NCI-H510A (cell line): ENCODE measurements at regions not wholly inside any gene's neighbourhood (a gene's known extent, or its start where the extent isn't known, plus 50 kb on each side); places are given as distances from the start of the nearest gene placed in this dataset.

Experiments used
- DNase-seq: peaks from one replicate; lab custom pipeline; 2025; lab: John Stamatoyannopoulos, UW

DNA sequence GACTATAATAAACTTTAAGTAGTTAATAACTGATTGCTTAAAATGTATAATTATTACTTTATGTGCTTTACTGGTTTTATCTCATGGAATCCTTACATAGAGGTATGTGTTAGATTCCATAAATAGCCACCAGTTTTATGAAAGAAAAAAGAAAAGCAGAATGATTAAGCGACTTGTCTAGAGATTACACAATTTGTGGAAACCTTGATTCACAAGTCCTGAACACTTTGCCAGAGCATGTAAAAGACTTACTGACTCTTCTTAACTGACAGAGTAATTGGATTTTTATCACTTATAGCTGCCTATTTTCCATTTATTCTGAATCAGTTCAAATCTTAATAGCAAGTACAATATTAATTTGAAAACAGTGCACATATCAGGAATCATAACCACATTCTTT, 448.7 kb upstream of the NETO1 start:
- no peak for DNase-seq

DNA sequence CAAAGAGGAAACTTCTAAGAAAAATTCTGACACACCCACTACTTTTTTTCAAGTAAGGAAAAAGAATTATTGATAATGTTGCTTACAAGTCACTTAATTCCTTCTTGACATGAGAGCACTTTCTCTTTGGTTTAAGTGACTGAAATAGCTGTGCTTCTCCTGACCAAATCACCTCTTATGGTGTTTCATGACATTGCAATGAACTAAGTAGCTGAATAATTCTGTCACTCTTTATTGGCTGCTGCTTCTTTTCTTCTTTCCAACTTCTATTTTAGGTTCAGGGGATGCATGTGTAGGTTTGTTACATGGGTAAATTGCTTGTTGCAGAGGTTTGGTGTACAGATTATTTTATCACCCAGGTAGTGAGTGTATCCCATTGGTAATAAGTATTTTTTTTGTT, 447.6 kb upstream of the NETO1 start:
- no peak for DNase-seq

DNA sequence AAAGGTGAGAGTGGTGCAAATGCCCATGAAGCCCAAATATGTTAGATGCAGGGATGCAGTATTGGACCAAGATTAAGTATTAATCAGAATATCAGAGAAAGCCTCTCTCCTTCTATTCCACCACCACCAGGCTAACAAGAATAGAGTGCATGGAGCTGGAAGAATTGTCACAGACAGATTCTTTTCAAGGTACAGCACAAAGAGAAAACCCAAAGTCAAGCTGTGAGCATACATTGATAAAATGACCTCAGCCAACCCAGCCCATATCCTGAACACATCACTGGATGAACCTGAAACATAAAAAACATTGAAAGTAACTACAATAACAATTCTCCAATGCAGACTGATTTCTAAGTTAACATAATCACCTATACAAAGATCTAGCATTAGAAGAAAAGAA, 445.7 kb upstream of the NETO1 start:
- DNase-seq = no peak

DNA sequence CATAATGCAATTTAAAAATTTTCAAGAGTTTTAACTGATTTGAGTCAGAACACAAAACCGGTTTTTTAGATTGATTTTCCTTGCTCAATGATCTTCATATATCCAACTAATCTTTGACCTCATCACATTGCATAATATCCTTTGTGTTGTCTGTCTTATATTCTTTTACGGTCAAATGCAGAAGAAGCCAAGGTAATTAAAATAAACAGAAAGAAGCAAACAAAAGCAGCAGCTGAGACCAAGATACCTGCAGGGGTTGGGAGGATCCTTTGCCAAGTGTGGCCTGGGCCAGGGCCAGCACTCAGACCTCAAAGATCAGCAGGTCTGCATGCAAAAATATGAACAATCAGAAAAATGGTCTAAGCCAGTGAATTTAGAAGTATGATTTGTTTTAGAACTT, 428.9 kb upstream of the NETO1 start:
- no peak for DNase-seq

DNA sequence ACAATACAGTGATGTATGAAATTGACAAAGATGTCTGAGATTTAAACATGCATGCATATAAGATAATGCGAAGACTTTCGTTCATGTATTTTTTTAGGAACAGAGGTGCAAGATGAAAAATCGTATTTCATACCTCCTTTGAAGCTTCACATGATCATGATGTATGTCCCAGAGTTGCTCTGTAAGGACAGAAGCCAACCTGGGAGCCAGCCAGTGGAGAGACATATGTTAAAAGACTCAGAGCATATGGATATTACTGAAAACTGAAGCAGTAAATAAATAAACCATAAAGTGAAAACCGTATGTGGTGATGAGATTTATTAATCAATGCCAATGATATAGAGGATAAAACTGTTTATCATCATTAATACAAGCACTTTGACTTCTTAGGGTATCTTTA, 424.4 kb upstream of the NETO1 start:
- no peak for DNase-seq

DNA sequence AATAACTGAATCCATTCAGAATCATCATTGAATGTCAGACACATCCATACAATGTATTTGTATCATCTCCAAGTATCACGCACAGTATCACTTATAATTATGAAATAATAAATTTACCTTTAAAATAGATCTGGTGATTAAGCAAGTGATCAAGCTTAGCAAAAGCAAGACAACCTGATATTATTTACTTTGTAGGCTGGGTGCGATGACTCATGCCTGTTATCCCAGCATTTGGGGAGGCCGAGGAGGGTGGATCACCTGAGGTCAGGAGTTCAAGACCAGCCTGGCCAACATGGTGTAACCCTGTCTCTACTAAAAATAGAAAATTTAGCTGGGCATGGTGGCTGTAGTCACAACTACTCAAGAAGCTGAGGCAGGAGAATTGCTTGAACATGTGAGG, 421.0 kb upstream of the NETO1 start:
- DNase-seq = no peak

DNA sequence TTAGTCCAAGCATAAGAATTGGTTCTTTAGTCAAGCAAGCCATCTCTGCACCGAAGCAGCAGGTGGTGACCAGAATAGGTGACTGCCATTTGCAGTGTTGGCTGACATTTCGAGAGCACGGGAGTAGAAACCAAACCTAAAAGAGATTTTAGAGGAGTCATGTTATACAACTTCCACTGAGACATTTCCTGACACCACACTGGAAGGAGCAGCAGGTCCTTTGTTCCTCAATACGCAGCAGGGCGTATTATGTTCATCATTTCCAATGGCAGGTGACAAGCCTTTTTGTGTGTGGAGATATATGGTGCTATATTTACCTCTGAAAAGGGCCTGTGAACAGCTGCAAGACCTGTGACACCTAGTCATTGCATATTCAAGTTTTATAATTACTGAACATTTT, 418.8 kb upstream of the NETO1 start:
- no peak for DNase-seq

DNA sequence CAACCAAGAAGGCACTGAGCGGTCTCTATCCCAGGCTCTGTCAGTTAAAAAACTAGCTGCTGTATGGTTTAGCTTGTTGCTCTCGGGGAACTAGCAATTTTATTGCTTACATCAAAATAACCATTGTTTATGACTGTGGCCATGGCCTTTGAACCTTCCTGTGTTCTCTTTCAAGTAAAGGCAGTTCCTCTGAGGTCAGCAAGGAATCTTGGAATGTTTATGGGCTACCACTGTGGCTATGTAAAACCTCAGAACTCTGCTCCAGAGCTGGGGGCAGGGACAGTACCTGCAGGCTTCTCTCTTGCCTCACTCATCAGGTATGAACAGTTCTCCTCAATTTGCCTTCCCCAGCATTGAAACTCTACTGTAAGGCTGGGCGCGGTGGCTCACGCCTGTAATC, 416.0 kb upstream of the NETO1 start:
- DNase-seq = no peak

DNA sequence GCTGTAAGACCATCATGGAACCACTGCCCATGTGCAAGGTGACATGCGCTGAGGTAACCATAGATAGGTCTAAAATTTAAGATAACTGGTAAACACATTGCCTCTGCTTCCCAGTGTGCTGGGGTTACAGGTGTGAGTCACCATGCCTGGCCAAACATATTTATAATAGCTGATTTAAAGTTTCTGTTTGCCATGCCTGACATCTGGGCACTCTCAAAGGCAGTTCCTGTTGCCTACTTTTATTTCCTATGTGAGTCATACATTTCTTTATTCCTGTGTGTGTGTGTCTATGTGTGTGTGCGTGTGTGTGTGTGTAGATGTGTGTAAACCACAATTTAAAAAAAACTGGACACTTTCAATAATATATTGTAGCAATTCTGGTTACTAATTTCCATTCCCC, 415.2 kb upstream of the NETO1 start:
- DNase-seq = no peak

DNA sequence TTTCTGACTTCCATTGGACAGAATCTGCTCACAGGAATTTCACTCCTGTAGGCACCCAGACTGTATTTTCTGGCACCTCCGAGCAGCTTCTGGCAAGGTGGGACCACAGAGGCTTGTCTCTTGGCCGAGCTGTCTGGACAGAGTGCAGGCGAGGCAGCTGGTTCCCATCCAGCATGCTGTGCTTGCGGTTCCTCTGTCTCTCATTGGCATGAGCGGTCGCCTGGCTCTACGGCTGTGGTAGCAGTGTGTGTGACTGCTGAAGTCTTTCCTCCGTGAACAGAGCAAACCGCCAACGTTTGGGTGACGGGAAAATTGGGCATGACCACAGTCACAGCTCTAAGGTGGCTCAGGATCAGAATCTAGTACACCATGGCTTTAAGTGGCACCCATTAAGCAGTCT, 411.7 kb upstream of the NETO1 start:
- no peak for DNase-seq

DNA sequence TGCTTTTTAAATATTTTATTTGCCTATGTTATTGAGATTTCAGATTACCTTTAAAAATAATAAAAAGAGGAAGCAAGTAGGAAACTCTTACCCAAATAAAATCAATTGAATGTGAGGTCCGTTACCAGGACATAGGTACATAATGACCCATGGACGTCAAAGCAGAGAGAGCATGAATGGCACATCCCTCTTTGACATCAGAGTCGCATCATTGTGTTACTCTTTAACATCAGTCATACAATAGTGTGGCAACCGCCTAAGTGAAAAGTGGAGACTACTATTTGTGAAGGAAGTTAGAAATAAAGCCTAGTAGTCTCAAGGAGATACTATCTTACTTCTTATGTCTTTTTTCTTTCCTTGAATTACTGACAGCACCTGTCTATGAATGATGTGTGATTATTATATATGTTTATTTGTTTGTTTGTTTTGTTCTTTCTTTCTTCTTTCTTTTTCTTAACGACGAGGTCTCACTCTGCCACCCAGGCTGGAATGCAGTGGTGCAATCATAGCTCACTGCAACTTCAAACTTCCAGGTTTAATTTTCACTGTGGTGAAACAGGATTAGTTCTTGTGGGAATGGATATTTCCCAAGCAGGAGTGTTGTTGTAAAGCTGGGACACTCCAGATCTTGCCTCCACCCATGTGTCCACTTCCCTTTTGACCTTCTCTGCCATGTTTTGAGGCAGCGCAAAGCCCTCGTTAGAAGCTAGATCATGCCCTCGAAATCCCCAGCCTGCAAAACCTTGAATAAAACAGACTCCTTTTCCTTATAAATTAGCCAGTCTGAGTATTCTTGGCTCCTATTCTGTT, 407.2 kb upstream of the NETO1 start:
- no peak for DNase-seq

DNA sequence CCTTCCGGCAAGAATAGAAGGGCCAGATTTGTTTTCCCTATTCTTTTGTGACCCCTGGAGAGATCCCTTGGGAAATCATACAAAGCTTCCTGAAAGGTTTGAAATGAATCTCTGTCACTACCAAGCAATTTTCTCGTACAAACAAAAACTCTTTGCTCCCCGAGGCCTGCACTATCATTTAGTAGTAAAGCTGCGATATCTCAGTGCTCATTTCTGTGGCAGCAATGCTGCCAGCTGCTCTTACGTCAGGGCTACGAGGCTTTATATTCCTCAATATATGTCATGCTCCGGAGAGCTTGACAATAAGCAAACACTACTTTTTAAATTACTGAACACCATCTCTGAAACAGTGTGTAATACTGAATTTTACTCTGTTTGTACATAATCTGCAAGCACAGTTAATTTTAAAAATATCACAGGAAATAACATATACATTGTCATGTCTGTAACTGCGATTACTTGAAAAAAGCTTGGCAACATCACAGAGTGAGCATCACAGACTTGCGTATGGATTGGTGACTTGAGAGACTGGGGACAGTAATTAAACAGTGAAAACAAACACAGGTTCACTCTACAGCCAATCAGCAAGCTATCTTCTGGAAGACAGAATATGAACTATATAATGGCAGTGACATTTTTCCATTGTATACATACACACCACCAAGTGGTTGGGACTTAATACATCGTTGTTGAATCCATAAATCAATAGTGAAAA, 403.3 kb upstream of the NETO1 start:
- peak; percentile 57 for DNase-seq

DNA sequence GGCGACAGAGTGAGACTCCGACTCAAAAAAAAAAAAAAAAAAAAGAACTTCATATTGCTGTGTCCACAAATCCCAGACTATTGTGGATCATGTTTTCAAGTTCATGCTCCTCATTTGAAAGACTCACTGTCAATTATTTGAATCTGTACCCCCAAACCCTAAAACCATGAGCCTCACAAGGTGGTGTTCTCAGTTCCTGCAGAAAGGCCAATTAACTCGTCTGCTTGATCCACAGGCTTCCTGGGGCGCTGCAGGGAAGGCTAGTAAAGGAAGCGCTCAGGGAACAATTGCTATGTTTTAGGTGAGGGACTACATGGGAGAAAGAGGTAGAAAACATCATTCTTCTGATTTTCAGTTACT, 396.8 kb upstream of the NETO1 start:
- peak; percentile 70 for DNase-seq

DNA sequence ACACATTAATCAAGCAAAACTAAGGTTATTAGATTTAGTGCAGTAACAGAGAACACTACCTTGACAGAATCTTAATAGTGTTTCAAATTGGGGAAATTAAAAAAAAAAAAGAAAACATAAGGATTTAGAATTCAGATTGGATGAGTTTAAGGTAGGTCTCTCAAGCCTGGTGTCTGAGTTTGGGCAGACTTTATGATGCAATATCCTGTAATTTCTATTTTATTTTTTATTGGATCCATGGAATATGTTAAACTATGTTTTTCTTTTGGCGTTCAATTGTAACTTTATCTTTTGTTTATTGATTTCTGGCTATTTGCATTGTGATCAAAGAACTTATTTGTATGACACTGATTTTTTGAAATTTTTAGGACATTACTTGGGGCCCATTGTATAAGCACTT, 394.1 kb upstream of the NETO1 start:
- no peak for DNase-seq

DNA sequence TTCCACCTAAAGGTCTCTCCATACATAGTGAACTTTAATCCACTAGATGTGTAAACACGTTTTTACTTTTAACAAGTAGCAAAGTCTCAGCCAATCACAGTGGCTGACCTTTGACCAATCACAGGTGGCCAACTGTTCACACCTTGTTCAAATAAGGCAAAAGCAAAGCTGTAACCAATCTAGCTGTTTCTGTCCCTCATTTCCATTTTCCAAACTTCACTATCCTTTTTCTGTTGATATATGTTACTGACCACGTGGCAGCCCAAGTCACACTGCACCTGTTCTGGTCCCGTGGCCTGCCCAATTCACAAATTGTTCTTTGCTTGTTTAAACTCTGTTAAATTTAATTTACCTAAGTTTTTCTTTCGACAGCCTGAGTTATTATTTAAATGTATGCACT, 393.5 kb upstream of the NETO1 start:
- DNase-seq = peak; percentile 4

DNA sequence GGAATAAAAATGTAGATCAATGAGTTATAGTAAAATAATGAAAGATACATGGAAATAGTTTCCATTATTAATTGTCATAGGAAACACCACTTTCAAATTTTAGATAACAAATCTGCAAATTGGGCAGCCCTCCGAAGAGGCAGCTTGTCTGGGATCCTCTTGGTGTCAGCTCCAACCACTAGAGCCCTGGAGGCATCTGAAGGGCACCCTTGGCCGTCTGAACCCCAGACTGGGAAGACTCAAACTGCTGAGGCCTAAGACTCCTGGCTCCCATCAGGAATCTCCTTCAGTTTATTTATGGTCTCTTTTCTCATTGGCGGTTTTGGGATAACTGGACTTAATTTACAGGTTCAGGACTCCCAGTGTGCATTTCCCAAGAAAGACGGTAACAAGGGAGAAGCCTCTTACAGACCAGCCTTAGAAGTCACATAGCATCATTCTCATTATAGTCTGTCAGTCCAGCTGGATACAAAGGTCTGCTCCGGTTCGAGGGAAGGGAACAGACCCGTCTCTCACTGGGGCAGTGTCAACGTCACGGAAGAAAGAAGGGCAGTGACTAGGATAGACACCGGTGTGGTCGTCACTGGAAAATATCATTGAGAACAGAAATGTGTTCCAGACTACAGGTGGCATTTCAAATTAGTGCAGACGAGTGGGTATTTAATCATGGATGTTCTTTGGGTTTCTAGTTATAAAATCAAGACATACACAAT, 390.7 kb upstream of the NETO1 start:
- no peak for DNase-seq

DNA sequence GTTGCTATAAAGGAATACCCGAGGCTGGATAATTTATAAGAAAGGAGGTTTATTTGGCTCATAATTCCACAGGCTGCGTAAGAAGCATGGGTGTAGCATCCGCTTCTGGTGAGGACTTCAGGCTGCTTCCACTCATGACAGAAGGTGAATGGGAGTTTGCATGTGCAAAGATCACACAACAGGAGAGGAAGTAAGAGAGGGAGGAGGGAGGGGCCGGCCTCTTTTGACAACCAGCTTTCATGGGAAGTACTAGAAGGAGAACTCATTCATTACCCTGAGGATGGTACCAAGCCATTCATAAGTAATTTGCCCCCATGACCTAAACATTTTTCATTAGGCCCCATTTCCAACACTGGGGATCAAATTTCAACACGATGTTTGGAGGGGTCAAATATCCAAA, 386.8 kb upstream of the NETO1 start:
- DNase-seq = no peak

DNA sequence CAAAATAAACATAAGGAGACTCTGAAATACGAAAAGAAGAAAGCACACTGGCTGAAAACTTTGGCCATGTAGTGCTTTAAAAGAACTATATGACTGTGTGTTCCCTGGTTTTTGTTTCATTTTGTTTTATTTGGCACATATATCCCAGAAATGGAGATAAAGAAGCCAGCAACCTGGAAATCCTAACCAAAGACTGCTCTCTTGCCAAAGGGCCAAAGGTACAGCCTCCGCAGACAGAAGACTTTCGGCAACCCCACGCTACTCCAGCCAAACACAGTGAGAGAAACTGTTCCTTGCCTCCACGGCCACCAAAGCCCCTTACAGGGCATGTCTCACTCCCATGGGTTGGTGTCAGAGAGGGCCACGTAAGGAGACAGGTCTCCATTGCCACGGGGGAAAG, 381.2 kb upstream of the NETO1 start:
- no peak for DNase-seq

DNA sequence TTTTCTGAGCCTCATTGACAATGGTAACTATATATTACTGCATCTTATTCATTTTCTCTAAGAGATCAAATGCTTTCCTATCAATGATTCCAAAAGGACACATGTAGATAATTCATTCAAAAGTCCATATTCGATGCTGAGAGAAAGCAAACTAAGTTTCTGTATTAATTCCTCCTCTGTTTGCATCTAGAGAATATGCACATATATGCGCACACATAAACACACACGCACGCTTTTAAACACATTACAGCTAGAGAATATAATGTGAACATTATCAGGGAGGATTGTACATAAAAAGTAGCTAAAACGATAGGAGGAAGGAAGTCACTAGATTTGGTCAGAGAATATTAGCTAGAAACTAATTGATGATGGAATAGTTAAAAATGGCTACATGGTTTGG, 379.0 kb upstream of the NETO1 start:
- DNase-seq = no peak

DNA sequence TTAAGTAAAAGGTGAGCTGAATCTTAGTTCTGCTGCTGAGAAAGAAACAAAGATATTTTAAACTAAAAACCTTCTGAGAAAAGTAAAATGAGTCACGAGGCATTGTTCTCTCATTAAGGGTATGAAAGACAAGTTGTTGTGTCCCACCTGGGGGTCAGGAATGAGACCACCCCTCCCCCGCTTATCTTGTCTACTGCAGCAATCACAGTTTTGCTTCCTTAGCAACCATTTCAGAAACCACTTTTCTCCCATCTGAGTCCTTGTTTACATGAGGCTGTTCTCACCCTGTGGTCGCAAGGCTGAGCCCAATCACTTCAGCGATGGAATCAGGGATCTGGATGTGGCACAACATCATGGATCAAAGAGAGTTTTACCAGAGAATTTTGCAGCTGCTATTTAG, 377.6 kb upstream of the NETO1 start:
- DNase-seq = no peak

DNA sequence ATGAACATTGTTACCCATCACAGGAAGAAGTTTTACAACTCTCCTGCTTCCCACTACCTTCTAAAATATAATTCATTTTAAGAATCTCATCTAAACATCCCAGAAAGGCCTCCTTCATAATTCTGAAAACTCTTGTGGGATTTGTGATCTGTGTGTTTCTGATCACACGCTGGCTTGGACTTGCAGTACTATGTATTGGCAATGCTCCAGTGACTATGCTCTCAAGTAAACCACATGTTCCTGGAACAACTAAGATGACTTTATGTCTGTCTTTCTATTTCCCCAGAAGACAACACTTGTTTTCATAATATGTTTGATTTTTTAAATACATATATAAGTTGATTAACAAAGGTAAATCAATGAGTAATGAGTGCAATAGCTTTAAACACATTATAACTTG, 376.6 kb upstream of the NETO1 start:
- no peak for DNase-seq

DNA sequence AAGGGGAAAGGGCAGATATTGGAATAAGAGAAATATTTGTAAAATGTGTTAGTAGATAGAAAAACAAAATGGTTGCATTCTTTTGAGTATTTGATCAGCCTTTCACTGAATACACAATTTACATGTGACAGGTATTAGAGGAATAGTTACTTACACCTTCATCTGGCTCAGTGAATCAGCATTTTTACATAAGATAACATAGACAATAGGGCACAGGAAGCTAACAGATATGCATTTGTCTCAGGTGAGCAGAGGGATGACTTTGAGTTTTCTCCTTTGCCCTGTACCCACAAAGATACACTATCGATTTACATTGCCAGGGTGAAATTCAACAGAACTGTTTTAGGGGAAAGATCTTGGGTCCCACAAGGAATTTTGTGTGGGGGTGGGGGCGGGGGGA, 373.1 kb upstream of the NETO1 start:
- no peak for DNase-seq

DNA sequence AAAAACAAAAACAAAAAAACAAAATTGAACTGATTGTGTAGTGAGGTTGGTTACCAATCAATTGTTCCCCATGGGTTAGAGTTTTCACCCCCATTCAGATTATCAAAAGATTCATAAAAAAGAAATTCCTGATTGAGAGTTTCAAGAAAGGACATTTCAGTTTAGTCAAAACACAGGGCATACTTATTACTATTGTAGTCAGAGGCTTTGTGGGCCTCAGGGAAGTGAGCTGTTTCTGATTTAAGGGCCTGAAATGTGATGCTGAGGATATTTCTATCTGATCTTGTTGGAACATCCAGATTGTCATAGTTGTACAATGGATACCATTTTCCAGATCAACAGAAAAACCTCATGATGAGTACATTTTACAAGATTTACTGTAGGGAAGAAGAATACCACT, 368.1 kb upstream of the NETO1 start:
- no peak for DNase-seq
